B cell (primary cell): ENCODE measurements at regions not wholly inside any gene's neighbourhood (a gene's known extent, or its start where the extent isn't known, plus 50 kb on each side); places are given as distances from the start of the nearest gene placed in this dataset.
"Not testable (repeated sequence)": the region's sequence is repeated elsewhere in the genome, so short reads cannot be mapped to it uniquely, and the experiment has no call there.

Source experiments
- EZH2 ChIP-seq: IDR thresholded peaks from 2 replicates; pipeline ENCODE4 v1.6.1; 2012; ENCODE audit warnings: borderline replicate concordance, low read depth, mild to moderate bottlenecking, moderate library complexity, low read length; ENCODE audit not compliant: insufficient read depth, poor library complexity, severe bottlenecking
- TF ChIP-seq, protein P1 (sequence below): fragments of 200-600 bp; IDR thresholded peaks from one replicate; pipeline ENCODE4 v1.8.0; 2022; ENCODE audit warnings: antibody characterized with exemption, mild to moderate bottlenecking

GRCh38 chr17:27010138-27010537, 283.8 kb upstream of the WSB1 start:
- TF ChIP-seq, protein P1, sequence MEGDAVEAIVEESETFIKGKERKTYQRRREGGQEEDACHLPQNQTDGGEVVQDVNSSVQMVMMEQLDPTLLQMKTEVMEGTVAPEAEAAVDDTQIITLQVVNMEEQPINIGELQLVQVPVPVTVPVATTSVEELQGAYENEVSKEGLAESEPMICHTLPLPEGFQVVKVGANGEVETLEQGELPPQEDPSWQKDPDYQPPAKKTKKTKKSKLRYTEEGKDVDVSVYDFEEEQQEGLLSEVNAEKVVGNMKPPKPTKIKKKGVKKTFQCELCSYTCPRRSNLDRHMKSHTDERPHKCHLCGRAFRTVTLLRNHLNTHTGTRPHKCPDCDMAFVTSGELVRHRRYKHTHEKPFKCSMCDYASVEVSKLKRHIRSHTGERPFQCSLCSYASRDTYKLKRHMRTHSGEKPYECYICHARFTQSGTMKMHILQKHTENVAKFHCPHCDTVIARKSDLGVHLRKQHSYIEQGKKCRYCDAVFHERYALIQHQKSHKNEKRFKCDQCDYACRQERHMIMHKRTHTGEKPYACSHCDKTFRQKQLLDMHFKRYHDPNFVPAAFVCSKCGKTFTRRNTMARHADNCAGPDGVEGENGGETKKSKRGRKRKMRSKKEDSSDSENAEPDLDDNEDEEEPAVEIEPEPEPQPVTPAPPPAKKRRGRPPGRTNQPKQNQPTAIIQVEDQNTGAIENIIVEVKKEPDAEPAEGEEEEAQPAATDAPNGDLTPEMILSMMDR, result not testable (repeated sequence)
- not testable (repeated sequence) for TF ChIP-seq EZH2
